HCT116 (cell line): ENCODE measurements at regions not wholly inside any gene's neighbourhood (a gene's known extent, or its start where the extent isn't known, plus 50 kb on each side); places are given as distances from the start of the nearest gene placed in this dataset.
"Not testable (repeated sequence)": the region's sequence is repeated elsewhere in the genome, so short reads cannot be mapped to it uniquely, and the experiment has no call there.

Source experiments
- ATAC-seq: fragments of 200-7000 bp; cut with Tn5 transposase; 2 replicates; pipeline ENCODE4 v1.9.1; 2020; ENCODE audit warnings: mild to moderate bottlenecking, moderate library complexity
- BruUV-seq: library from RNA; stranded (reverse); fragments of 400-500 nt; replicated peaks from 2 replicates; lab custom pipeline; 2021; lab: Mats Ljungman, UMichigan
- CTCF ChIA-PET: fragments of 300-600 bp; sonication (Branson Sonifier 250); formaldehyde crosslinking; loops from one replicate; lab custom pipeline; 2021; ENCODE audit warnings: antibody characterized with exemption; lab: Charles Lee
- POLR2A ChIA-PET: fragments of 300-600, 350-600 bp; sonication (Branson Sonifier 250); formaldehyde crosslinking; loops from one replicate; lab custom pipeline; 2021; ENCODE audit warnings: antibody characterized with exemption; lab: Charles Lee
- RAD21 ChIA-PET, 2 experiments: fragments of 300-600 bp; sonication (Branson Sonifier 250); formaldehyde crosslinking; loops; one replicate each; lab custom pipeline; 2023; ENCODE audit warnings: low total read pairs in 2 of 2; ENCODE audit not compliant: uncharacterized antibody in 2 of 2, unreplicated experiment in 2 of 2, low non-redundant PET in 1 of 2; lab: Charles Lee
- DNase-seq: peaks from one replicate; pipeline ENCODE4 v3.0.0-alpha.2; 2010; ENCODE audit warnings: low read depth, low spot score
- H2AFZ ChIP-seq: fragments of 200-600 bp; shearing (Covaris generic), sonication (generic); 2 replicates; pipeline ENCODE4 v1.6.1; 2017; ENCODE audit warnings: low read depth, mixed run types, mixed read lengths, antibody characterized with exemption, low read length; ENCODE audit not compliant: poor library complexity, severe bottlenecking
- H3K27ac ChIP-seq: 2 replicates; pipeline ENCODE4 v1.5.1; 2012; ENCODE audit warnings: low read depth, low read length
- H3K27me3 ChIP-seq: fragments of 200-600 bp; sonication (generic); 2 replicates; pipeline ENCODE4 v1.6.1; 2016; ENCODE audit warnings: mixed run types, low read length, mixed read lengths; ENCODE audit not compliant: insufficient read depth
- H3K36me3 ChIP-seq, 2 experiments: fragments of 200-500 bp in 1 of 2; fragments of 200-600 bp in 1 of 2; sonication (Bioruptor generic) in 1 of 2; sonication (generic) in 1 of 2; 2 replicates each; pipeline versions ENCODE4 v1.5.1 to v1.6.1; 2014 to 2016; ENCODE audit warnings: low read length in 2 of 2, inconsistent platforms in 1 of 2, mixed read lengths in 1 of 2, mixed run types in 1 of 2; ENCODE audit not compliant: insufficient read depth in 2 of 2, control insufficient read depth in 1 of 2
- H3K4me1 ChIP-seq, 2 experiments: fragments of 200-600 bp in 1 of 2; sonication (generic) in 1 of 2; 2 replicates each; pipeline versions ENCODE4 v1.5.1 to v1.6.1; 2012 to 2017; ENCODE audit warnings: low read length in 2 of 2, inconsistent platforms in 1 of 2, mild to moderate bottlenecking in 1 of 2, mixed read lengths in 1 of 2, mixed run types in 1 of 2, moderate library complexity in 1 of 2; ENCODE audit not compliant: insufficient read depth in 2 of 2, control insufficient read depth in 1 of 2
- H3K4me2 ChIP-seq: fragments of 200-600 bp; sonication (generic); 2 replicates; pipeline ENCODE4 v1.6.1; 2017; ENCODE audit warnings: mixed run types, low read length, mixed read lengths
- H3K4me3 ChIP-seq, 2 experiments: fragments of 200-600 bp in 1 of 2; sonication (generic) in 1 of 2; replicated peaks in 1 of 2; 2 replicates each; pipeline ENCODE4 v1.5.1; 2011 to 2016; ENCODE audit warnings: low read length in 2 of 2, control low read depth in 1 of 2, low read depth in 1 of 2, mild to moderate bottlenecking in 1 of 2, mixed read lengths in 1 of 2, mixed run types in 1 of 2
- H3K79me2 ChIP-seq: fragments of 200-600 bp; sonication (generic); 2 replicates; pipeline ENCODE4 v1.6.1; 2017; ENCODE audit warnings: mild to moderate bottlenecking, mixed run types, low read length, moderate library complexity, mixed read lengths; ENCODE audit not compliant: insufficient read depth
- H3K9ac ChIP-seq: fragments of 200-600 bp; sonication (generic); 2 replicates; pipeline ENCODE4 v1.6.1; 2016; ENCODE audit warnings: low read length, mixed read lengths
- H3K9me2 ChIP-seq: fragments of 200-600 bp; sonication (generic), shearing (Covaris generic); 2 replicates; pipeline ENCODE4 v1.6.1; 2017; ENCODE audit warnings: mixed run types, mild to moderate bottlenecking, moderate library complexity; ENCODE audit not compliant: insufficient read depth
- H3K9me3 ChIP-seq, 2 experiments: fragments of 200-500 bp in 1 of 2; fragments of 200-600 bp in 1 of 2; sonication (Bioruptor generic) in 1 of 2; sonication (generic) in 1 of 2; 2 replicates each; pipeline ENCODE4 v1.6.1; 2014 to 2017; ENCODE audit warnings: low read length in 2 of 2, mixed read lengths in 2 of 2, inconsistent platforms in 1 of 2, low read depth in 1 of 2, mild to moderate bottlenecking in 1 of 2, mixed run types in 1 of 2, moderate library complexity in 1 of 2; ENCODE audit not compliant: control insufficient read depth in 1 of 2, insufficient read depth in 1 of 2
- H4K20me1 ChIP-seq: fragments of 200-600 bp; sonication (generic), shearing (Covaris generic); 2 replicates; pipeline ENCODE4 v1.6.1; 2017; ENCODE audit warnings: mixed run types, mild to moderate bottlenecking, moderate library complexity; ENCODE audit not compliant: insufficient read depth
- CBX3 ChIP-seq: IDR thresholded peaks from 2 replicates; pipeline ENCODE4 v1.6.1; 2012; ENCODE audit warnings: low read depth
- ELF1 ChIP-seq: IDR thresholded peaks from 2 replicates; pipeline ENCODE4 v1.6.1; 2012; ENCODE audit warnings: low read depth, borderline replicate concordance
- EZH2 ChIP-seq: fragments of 200-600 bp; sonication (generic); IDR thresholded peaks from 2 replicates; pipeline ENCODE4 v1.6.1; 2017; ENCODE audit warnings: antibody characterized with exemption, mixed run types
- EZH2phosphoT487 ChIP-seq: fragments of 200-600 bp; IDR thresholded peaks from 2 replicates; pipeline ENCODE4 v1.6.1; 2018; ENCODE audit warnings: antibody characterized with exemption, borderline replicate concordance
- FOSL1 ChIP-seq: IDR thresholded peaks from 2 replicates; pipeline ENCODE4 v1.6.1; 2012; ENCODE audit warnings: low read depth
- JUND ChIP-seq: IDR thresholded peaks from 2 replicates; pipeline ENCODE4 v1.6.1; 2012
- POLR2A ChIP-seq: IDR thresholded peaks from 2 replicates; pipeline ENCODE4 v1.7.0; 2011; ENCODE audit warnings: borderline replicate concordance; ENCODE audit not compliant: insufficient read depth, insufficient read length; ENCODE audit errors: extremely low read depth
- POLR2AphosphoS5 ChIP-seq: IDR thresholded peaks from 2 replicates; pipeline ENCODE4 v1.6.1; 2011; ENCODE audit warnings: mild to moderate bottlenecking, low read depth, low read length, moderate library complexity
- RAD21 ChIP-seq: IDR thresholded peaks from 2 replicates; pipeline ENCODE4 v1.6.1; 2012; ENCODE audit warnings: low read depth, mild to moderate bottlenecking
- SIN3A ChIP-seq: IDR thresholded peaks from 2 replicates; pipeline ENCODE4 v1.6.1; 2012; ENCODE audit warnings: low read depth
- SP1 ChIP-seq: IDR thresholded peaks from 2 replicates; pipeline ENCODE4 v1.6.1; 2012; ENCODE audit warnings: low read depth
- YY1 ChIP-seq: IDR thresholded peaks from 2 replicates; pipeline ENCODE4 v1.6.1; 2011; ENCODE audit warnings: low read length, low read depth, moderate library complexity, mild to moderate bottlenecking; ENCODE audit not compliant: insufficient replicate concordance; ENCODE audit errors: extremely low read depth
- ZFX ChIP-seq: fragments of 450-650 bp; IDR thresholded peaks from 2 replicates; pipeline ENCODE4 v1.6.1; 2017
- ZNF274 ChIP-seq: fragments of 200-500 bp; sonication (Bioruptor generic); IDR thresholded peaks from 2 replicates; pipeline ENCODE4 v1.6.1; 2014; ENCODE audit warnings: mild to moderate bottlenecking, low read depth, low read length, inconsistent platforms
- intact Hi-C: fragments of 100-400 bp; cut with micrococcal nuclease; formaldehyde crosslinking; loops from 2 replicates; pipeline ENCODE4 v1.10.0; 2022
- TF ChIP-seq, protein P1 (sequence below): IDR thresholded peaks from 2 replicates; pipeline ENCODE4 v1.6.1; 2012
- TF ChIP-seq, protein P2 (sequence below): IDR thresholded peaks from 2 replicates; pipeline ENCODE4 v1.6.1; 2012; ENCODE audit warnings: low read depth
- TF ChIP-seq, protein P3 (sequence below): IDR thresholded peaks from 2 replicates; pipeline ENCODE4 v1.6.1; 2011; ENCODE audit warnings: mild to moderate bottlenecking, low read length, moderate library complexity; ENCODE audit not compliant: insufficient replicate concordance; ENCODE audit errors: extremely low read depth

DNA sequence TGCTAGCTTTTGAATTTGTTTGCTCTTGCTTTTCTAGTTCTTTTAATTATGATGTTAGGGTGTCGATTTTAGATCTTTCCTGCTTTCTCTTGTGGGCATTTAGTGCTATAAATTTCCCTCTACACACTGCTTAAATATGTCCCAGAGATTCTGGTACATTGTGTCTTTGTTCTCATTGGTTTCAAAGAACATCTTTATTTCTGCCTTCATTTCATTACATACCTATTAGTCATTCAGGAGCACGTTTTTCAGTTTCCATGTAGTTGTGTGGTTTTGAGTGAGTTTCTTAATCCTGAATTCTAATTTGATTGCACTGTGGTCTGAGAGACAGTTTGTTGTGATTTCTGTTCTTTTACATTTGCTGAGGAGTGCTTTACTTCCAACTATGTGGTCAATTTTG is 51.2 kb upstream of the MB21D2 start:
- H3K4me1 ChIP-seq, H3K9me2 ChIP-seq, H3K79me2 ChIP-seq, intact Hi-C loops, ATAC-seq, BruUV-seq, RAD21 ChIA-PET, CTCF ChIA-PET, H3K9ac ChIP-seq, H3K27ac ChIP-seq, DNase-seq, H3K9me3 ChIP-seq, H3K27me3 ChIP-seq, H3K4me2 ChIP-seq, H3K4me3 ChIP-seq, H3K36me3 ChIP-seq, H4K20me1 ChIP-seq, POLR2A ChIA-PET, H2AFZ ChIP-seq: not testable (repeated sequence)

DNA sequence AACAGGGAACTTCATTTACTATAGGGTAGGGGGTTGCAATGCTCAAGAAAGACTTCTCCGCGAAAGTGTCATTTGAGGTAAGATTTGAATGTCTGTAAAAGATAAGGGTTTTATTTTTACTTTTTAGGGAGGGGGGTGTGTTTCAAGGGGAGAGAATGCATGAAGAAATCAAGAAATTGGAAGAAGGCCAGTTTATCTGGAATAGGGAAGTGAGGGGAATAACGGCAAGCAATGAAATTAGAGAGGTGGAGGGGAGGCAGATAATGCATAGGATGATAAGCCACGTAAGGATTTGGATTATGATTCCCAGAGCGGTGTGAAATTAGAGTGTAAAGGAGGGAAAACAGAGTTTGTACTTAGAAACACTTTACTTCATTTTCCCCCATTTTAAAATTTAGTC is 63.0 kb upstream of the MB21D2 start:
- Histone ChIP-seq H3K4me2 (no peak overlapping the region), H3K9me2 (no peaks in the 10 kb centered on the region), H3K4me1 (no peaks in the 10 kb centered on the region), H3K9ac (no peak overlapping the region), H3K9me3 (no peaks in the 10 kb centered on the region), H3K36me3 (no peaks in the 10 kb centered on the region), H3K4me3 (no peak overlapping the region), H3K27ac (no peak overlapping the region), H3K27me3 (no peaks in the 10 kb centered on the region), H2AFZ (no peak overlapping the region), H4K20me1 (no peaks in the 10 kb centered on the region), H3K79me2 (no peaks in the 10 kb centered on the region)
- RAD21 ChIA-PET: no interaction called here
- DNase-seq (no peak), ATAC-seq (no peak)
- intact Hi-C loops: no loop called here
- POLR2A ChIA-PET: no interaction called here
- no TSS peak for BruUV-seq
- CTCF ChIA-PET: no interaction called here
- TF ChIP-seq, protein P1, sequence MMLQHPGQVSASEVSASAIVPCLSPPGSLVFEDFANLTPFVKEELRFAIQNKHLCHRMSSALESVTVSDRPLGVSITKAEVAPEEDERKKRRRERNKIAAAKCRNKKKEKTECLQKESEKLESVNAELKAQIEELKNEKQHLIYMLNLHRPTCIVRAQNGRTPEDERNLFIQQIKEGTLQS: no peak
- TF ChIP-seq EZH2 (no peak), ELF1 (no peak), ZNF274 (no peak), POLR2AphosphoS5 (no peak), FOSL1 (no peak), JUND (no peak), EZH2phosphoT487 (no peak), ZFX (no peak), RAD21 (no peak), POLR2A (no peak), SP1 (no peak), YY1 (no peak), SIN3A (no peak), CBX3 (no peak)
- TF ChIP-seq, protein P2, sequence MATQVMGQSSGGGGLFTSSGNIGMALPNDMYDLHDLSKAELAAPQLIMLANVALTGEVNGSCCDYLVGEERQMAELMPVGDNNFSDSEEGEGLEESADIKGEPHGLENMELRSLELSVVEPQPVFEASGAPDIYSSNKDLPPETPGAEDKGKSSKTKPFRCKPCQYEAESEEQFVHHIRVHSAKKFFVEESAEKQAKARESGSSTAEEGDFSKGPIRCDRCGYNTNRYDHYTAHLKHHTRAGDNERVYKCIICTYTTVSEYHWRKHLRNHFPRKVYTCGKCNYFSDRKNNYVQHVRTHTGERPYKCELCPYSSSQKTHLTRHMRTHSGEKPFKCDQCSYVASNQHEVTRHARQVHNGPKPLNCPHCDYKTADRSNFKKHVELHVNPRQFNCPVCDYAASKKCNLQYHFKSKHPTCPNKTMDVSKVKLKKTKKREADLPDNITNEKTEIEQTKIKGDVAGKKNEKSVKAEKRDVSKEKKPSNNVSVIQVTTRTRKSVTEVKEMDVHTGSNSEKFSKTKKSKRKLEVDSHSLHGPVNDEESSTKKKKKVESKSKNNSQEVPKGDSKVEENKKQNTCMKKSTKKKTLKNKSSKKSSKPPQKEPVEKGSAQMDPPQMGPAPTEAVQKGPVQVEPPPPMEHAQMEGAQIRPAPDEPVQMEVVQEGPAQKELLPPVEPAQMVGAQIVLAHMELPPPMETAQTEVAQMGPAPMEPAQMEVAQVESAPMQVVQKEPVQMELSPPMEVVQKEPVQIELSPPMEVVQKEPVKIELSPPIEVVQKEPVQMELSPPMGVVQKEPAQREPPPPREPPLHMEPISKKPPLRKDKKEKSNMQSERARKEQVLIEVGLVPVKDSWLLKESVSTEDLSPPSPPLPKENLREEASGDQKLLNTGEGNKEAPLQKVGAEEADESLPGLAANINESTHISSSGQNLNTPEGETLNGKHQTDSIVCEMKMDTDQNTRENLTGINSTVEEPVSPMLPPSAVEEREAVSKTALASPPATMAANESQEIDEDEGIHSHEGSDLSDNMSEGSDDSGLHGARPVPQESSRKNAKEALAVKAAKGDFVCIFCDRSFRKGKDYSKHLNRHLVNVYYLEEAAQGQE: no peak
- TF ChIP-seq, protein P3, sequence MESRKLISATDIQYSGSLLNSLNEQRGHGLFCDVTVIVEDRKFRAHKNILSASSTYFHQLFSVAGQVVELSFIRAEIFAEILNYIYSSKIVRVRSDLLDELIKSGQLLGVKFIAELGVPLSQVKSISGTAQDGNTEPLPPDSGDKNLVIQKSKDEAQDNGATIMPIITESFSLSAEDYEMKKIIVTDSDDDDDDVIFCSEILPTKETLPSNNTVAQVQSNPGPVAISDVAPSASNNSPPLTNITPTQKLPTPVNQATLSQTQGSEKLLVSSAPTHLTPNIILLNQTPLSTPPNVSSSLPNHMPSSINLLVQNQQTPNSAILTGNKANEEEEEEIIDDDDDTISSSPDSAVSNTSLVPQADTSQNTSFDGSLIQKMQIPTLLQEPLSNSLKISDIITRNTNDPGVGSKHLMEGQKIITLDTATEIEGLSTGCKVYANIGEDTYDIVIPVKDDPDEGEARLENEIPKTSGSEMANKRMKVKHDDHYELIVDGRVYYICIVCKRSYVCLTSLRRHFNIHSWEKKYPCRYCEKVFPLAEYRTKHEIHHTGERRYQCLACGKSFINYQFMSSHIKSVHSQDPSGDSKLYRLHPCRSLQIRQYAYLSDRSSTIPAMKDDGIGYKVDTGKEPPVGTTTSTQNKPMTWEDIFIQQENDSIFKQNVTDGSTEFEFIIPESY: no peak
